ENCODE measurements at regions not wholly inside any gene's neighbourhood (a gene's known extent, or its start where the extent isn't known, plus 50 kb on each side); places are given as distances from the start of the nearest gene placed in this dataset.

DNA sequence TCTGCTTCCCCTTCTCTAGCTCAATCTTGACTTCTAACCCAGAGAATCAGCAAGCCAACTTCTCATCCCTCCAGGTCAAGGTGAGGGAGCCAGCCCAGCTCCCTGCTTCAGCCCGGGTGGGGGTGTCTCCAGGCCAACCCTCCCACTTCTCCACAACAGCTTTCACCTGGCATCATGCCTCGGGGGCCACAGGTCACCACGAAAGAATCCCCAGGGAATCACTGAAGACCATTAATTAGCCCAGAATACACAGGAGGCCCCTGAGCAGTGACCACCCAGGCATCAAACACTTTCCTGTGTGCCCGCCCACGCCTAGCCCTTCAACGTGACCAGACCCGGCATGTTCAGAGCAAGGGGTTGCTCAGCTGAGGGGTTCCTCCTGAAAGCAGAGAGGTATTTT lies 646.7 kb downstream of the BCOR start:
- no peak for DNase-seq (ENCODE audit: low read depth)
- no peak overlapping the region for H3K4me3 ChIP-seq (ENCODE audit: low read depth, low read length)
- TF ChIP-seq CTCF (IDR thresholded peaks at IDR 0.05; ENCODE audit: low read depth, low read length, missing control alignments) = no peak
- in situ Hi-C loops (cut with HindIII; ENCODE audit: low sequenced_read_pairs) = no loop called here

DNA sequence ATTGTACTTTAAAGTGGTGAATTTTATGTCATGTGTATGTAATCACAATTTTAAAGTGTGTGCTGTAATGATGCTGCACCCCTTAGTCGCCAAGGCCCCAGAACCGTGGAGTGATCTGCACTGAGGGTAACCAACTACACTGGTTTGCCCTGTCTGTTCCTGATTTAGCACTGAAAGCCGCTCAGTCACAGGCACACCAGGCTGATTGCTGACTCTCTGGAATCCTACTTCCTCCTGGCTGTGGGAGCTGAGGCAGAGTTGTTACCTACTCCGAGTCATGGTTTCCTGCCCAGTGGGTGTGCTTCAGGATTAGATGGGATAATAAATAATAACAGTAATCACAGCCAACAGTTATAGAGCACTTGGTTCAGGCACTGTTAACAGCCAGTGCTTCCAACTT lies 645.4 kb downstream of the BCOR start:
- no peak for TF ChIP-seq CTCF (IDR thresholded peaks at IDR 0.05; ENCODE audit: low read depth, low read length, missing control alignments)
- in situ Hi-C loops (cut with HindIII; ENCODE audit: low sequenced_read_pairs) = no loop called here
- no peak overlapping the region for H3K4me3 ChIP-seq (ENCODE audit: low read depth, low read length)
- no peak for DNase-seq (ENCODE audit: low read depth)

- DNase-seq (ENCODE audit: low read depth) = no peak
- in situ Hi-C loops (cut with HindIII; ENCODE audit: low sequenced_read_pairs) = no loop called here
- H3K4me3 ChIP-seq (ENCODE audit: low read depth, low read length) = no peak overlapping the region
- TF ChIP-seq CTCF (IDR thresholded peaks at IDR 0.05; ENCODE audit: low read depth, low read length, missing control alignments) = no peak
Observed at GRCh38 chrX:39453889-39454621, 643.7 kb downstream of the BCOR start.

GRCh38 chrX:39456894-39457604 lies 640.7 kb downstream of the BCOR start:
- no peak for DNase-seq (ENCODE audit: low read depth)
- no peak for TF ChIP-seq CTCF (IDR thresholded peaks at IDR 0.05; ENCODE audit: low read depth, low read length, missing control alignments)
- in situ Hi-C loops (cut with HindIII; ENCODE audit: low sequenced_read_pairs) = no loop called here
- no peak overlapping the region for H3K4me3 ChIP-seq (ENCODE audit: low read depth, low read length)

- DNase-seq (ENCODE audit: low read depth) = no peak
- in situ Hi-C loops (cut with HindIII; ENCODE audit: low sequenced_read_pairs) = no loop called here
- TF ChIP-seq CTCF (IDR thresholded peaks at IDR 0.05; ENCODE audit: low read depth, low read length, missing control alignments) = no peak
- no peak overlapping the region for H3K4me3 ChIP-seq (ENCODE audit: low read depth, low read length)
Observed at GRCh38 chrX:39458779-39459178, 639.0 kb downstream of the BCOR start.

GRCh38 chrX:39459204-39459603 lies 638.6 kb downstream of the BCOR start:
- DNase-seq (ENCODE audit: low read depth) = no peak
- no peak for TF ChIP-seq CTCF (IDR thresholded peaks at IDR 0.05; ENCODE audit: low read depth, low read length, missing control alignments)
- no peak overlapping the region for H3K4me3 ChIP-seq (ENCODE audit: low read depth, low read length)
- in situ Hi-C loops (cut with HindIII; ENCODE audit: low sequenced_read_pairs) = no loop called here
